DMS53 (cell line): ENCODE measurements at regions not wholly inside any gene's neighbourhood (a gene's known extent, or its start where the extent isn't known, plus 50 kb on each side); places are given as distances from the start of the nearest gene placed in this dataset.

ENCODE experiments used
- DNase-seq: peaks from one replicate; lab custom pipeline; 2025; lab: John Stamatoyannopoulos, UW

DNA sequence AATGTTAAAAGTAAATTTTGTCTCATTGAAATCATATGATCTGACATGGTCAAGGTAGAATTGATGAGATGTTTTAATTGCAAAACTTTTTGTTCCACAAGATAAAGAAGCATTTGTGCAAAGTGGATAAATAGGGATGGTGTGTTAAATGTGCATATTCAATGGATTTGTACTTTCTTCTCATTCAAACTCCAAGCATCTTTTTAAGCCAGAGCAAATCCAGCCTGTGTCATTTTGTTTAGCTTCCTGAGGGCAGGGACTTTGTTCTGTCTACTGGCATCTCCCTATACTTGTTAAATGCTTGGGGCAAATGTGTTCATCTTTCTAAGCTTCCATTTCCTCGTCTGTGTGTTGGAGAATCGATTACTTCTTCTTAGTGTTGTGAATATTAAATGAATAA lies 200.3 kb downstream of the SLIT2 start:
- no peak for DNase-seq

DNA sequence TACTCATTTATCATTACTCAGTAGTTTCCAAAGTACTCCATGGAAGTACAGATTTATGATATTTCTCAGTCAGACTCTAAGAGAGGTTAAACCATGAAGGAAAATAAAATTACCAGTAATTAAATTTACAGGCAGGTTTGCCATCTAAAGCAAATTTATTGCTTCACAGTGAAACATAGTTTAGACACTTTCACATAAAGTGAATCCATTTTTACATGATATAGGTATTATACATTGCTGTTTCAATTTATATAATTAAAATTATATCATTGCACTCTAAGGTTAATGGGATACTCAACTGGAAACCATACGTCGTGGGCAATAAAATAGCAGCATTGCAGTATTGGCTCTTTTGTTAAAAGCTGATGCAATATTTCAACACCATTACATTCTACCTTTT lies 202.8 kb downstream of the SLIT2 start:
- no peak for DNase-seq

DNA sequence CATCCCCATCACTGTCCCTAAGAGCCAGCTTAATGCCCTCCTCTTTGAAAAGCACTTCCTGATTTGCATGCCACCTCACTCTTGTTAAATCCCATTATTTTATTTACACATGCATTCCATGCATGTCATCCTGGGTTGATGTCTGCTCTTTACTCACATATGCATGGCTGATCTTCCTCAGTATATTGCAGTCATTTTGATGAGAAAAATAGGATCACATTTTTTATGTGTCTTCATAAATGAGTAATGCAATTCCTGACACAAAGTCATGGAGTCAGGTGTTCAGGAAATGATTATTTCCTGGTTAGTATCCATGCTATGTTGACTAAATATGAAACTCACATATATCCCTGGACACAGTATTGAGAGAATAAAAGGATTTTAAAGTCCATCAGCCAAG lies 204.7 kb downstream of the SLIT2 start:
- peak; percentile 60 for DNase-seq

DNA sequence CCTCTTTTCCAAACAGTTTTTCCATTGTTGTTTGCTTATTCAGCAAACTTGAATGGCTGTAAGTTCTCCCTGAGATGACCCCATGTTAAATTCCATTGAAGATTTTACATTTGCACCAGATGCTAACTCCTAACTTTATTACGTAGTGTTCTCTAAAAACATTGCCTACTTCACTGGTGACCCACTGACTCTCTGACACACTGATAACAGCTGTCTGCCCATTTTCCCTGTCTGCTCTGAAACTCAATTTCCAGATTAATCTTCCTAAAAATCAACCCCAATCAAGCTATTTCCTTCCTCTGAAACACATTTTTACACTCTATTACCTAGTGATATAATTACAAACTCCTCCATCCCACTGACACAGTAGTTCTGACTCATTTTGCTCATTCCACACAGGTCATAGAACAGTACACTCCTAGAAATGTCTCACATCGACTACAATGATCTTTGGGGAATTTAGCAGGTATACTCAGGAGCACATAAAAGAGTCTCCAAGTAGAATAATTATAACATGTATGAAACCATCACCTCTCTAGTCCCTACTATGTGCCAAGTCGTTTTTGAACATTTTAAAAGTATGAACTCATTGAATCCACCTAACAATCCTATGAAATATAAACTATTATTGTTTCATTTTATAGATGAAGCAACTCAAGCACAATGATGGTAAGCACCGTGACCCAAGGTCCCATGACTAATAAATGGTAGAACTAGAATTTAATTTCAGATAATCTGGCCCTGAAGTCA lies 210.9 kb downstream of the SLIT2 start:
- no peak for DNase-seq

DNA sequence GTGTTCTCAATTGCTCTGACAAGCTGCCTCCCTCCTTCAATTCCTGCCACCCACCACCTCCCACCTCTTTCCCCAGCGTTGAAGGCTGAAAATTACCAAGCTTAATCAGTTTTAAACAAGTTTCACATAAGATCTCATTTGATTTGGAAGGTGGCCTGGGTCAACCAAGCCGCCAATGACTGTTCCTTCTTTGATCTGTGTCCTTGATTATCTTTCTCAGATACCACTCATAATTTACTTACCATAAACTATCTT lies 211.4 kb downstream of the SLIT2 start:
- DNase-seq: no peak

DNA sequence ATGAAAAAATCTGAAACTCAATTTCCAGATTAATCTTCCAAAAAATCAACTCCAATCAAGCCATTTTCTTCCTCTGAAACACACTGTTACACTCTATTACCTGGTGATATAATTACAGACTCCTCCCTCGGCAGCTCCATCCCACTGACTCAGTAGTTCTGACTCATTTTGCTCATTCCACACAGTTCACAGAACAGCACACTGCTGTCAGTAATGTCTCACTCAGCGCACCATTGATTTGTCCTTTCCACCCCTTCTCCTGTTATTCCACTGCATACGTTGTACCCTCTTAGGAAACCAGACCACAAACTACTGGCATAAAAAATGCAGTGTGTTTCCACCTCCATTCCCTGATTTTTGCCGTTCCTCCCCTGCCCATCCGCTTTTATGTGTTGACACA lies 212.7 kb downstream of the SLIT2 start:
- DNase-seq: no peak

DNA sequence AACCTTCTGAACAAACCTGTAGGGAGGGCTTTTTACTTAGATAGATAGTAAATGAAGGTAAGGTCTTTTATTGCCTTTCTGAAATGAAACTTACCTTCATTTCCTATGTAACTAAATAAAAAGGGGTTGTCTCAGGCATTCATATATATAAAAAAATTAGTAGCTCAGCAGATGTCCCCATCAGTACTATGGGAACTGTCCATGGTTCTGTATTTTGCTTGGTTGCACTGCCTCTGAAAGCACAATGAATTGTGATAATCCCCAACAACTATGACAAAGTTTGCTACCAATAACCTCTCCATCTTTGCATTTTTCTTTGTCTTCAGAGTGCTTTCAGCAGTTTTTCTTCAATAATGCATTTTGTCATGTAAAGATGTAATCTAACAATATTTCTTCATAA lies 222.4 kb downstream of the SLIT2 start:
- peak; percentile 9 for DNase-seq

DNA sequence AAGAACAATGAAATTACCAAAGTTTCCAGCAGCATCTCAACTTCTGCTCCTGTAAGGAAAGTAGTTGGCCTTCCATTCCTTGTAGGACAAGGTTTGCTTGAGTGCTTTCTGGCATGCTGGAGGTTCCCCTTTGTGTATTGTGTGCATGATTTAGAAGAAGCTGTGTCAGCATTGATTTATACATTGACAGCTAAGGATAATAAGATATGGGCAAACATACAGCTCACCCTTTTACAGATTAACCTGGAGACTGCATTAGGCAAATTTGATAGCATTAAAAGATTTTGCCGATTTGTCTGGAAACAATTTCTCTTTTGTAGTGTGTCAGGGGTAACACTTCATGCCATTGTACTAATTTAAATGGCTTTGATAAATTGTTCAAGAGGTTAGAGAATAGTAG lies 221.8 kb upstream of the PACRGL start:
- no peak for DNase-seq

DNA sequence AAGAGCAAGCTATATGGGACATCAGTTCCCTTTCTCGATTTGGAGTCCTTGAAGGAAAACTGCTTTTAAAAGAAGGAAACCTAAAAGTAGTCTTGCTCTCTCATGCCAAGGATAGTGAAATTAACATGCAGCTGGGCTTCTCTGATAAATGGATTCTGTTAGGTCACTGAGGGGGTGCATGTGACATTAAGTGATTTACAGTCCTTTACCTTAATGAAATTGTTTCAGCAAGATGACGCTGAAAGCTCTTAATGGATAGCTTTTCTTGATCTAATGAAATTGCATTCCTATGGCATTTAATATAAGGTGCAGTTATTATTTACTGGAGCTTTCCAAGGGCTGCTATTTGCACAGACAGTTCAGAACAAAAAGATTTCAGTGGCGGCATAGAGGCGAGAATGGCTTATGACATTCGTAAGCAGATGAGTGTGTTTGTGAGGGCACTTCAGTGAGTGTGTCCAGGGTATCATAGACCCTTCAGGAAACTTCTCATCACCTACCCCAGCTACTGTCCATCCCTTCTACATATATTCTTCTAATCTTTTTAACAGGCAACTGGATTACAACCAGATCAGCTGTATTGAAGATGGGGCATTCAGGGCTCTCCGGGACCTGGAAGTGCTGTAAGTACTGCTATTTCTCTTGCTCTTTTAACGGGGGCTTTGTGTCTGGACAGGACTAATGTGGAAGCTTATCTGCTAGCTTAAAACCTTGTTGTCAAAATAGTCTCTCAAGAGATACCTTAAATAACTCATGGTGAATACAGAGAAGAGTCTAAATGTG lies 219.9 kb upstream of the PACRGL start:
- DNase-seq: no peak

DNA sequence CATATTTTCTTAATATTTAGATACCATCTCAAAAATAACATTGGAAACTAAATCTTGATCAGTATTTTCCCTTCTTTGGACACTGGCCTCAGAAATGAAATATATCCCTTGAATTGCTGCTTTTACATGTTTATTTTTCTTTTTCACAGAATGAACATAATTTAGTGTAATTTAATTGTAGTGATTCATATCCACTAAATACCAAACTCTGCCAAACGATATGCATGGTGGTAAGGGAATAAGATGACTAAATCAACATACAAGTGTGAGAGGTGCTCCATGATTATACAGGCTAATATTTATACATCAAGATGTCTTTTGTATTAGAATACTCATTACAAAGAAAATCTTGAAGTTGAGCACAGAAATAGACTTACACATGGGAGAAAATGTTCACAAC lies 216.8 kb upstream of the PACRGL start:
- no peak for DNase-seq

DNA sequence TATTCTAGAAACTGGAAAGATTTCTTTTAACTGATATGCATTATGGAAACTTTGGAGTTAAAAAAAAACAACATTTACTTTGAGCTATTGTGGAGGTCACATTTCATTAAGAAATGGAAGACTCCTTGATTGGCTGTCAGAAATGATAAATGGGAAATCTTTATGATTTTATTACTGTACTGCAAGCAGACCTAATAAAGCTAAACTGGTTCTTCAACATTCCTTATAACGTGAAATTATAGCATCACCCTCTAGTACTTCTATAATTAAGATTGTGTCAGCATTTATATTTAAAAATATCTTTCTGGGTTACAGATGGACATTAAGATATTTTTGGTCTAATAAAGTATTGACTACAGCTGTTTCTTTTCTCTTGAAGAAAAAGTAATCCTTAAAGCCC lies 213.8 kb upstream of the PACRGL start:
- DNase-seq: peak; percentile 10

DNA sequence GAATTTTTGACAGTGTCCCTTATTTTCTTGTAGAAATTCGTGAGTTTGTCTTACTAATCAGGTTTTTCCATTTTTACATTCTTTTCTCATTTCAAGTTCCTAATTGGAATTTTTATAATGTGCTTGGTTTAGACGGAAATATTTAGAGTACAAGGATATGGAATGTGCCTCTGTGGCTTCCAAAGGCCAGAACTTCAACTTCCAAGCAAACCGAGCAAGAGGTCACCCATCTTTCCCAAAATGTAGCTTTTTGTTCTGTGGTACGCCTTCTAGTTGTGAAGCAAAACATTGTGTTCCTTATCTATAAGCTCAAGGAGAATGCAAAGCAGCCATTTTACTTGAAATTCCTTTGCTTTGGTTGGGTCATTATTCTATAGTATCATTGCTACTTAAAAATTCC lies 212.8 kb upstream of the PACRGL start:
- DNase-seq: no peak

DNA sequence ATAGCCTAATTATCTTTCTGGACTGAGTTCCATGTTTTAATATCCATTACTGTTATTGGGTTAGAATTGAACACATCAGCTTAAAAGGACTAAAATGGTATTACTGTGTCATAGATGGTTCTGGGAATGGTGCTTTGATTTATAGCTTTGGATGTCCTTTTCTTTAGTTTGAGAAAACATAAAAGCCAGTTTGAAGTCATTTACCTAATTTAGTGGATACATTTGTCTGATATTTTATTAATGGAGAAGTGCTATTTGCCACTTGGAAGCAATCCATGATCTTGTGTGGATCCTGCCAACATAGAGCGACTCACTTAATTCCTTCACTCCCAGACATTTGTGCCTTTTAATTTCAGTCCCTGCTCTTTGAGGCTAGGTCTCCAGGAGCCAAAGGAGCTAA lies 212.4 kb upstream of the PACRGL start:
- no peak for DNase-seq

DNA sequence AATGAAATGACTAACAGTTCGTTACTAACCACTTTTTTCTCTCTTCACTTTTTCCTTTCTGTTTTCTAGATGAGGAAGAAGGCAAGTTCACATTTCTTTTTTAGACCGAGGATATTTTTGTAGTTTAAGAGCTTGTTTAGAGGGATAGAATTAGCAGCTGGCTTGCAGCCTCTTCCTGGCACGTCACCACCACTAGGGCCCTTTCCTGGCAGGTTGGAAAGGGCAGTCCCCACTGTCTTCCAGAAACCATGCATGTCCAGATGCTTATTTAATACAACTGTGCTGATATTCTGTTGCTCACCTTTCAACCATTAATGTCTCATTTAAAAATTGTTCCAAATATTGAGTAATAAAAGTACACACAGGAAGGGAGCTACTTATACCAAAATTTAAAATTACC lies 209.5 kb upstream of the PACRGL start:
- no peak for DNase-seq

DNA sequence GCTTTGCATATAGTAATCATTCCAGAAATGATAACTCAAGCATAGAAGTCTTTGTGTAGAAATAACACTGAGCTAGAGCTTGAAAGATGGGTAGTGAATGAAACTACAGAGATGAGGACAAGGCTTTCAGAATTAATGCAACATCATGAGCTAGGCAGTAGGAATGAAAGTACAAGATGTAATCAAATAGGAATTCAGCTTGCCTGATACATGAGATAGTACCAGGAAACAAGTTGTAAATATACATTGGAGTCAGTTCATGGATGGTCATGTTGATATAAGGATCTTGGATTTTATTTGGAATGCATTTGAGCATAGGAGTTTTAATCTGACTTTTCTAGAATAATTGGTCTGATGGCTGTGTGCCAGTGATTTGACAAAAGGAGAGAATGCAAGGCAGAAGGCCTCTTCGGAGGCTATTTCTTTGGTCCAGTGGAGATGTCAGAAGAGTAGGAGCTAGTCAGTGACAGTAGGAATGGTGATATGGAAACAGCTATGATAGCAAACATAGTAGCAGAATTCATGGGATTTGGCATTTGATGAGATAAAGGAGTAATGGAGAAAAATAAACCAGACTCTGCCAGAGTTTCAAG lies 206.4 kb upstream of the PACRGL start:
- DNase-seq: peak; percentile 20

DNA sequence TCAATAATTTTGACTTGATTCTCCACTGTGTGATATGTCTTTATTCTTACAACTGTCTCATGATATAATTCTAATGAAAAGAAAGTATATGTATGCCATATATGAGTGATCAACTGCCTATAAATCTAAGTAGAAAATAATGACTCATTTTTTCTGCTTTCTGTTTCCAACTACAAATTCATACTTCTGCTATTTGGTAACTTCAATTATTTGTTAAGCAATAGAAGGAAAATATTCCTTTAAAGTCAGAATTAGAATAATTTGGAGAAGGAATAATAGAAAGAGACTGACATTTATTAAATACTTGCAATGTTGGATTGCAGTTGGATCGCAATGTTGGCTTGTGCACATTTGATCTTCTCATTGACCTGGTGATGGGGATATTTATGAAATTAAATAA lies 204.2 kb upstream of the PACRGL start:
- no peak for DNase-seq

DNA sequence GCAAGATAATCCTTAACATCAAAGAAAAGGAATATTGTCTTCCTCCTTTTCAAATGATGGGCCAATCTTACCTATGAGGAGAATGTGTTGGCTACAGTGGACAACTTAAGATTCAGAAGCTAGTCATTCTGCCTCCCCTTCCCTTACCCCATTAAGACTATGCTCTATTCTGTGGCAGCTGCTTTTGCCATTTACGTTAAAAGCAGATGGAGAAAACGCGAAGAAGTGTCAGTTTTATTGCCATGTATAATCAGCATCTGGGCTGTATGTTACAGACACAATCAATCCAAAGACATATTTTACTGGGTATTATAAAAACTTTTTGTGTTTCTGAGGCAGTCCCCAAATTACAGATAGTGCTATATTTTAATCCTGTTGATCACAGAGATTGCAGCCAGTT lies 196.1 kb upstream of the PACRGL start:
- DNase-seq: no peak

DNA sequence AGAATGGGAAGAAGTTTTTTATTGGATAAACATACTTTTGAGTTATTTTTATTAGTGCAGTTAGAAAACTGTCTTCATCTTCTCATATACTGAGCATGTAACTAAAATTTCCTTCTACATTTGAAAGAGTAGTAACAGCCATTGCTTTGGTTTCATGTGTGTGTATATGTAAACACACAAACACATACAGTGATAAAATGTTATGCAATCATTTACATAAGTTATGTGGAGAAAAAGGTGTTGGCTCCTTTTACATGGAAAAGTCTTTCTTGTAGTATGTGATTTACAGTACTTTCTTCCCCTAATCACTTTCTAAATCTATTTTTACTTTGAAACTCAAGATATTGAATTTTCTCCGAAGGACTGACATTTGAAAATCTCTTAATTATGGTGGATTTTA lies 194.3 kb upstream of the PACRGL start:
- no peak for DNase-seq

DNA sequence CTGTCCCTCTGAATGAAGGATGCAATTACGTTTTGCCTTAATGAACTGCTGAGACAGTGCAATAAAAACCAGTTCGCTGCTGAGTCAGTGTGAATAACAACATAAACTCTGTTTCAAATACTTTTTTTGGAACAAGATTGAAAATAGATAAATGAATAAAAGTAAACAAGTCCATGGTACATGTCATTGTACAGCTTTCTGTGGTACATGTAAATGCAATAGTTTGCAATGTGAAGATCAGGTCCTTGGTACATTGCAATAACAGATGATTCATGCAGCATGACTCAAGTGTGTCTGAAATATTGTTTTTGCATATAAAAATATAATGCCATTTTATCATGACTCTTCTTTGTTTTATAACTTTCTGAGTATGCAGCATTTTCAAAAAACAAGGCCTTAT lies 193.4 kb upstream of the PACRGL start:
- peak; percentile 19 for DNase-seq

DNA sequence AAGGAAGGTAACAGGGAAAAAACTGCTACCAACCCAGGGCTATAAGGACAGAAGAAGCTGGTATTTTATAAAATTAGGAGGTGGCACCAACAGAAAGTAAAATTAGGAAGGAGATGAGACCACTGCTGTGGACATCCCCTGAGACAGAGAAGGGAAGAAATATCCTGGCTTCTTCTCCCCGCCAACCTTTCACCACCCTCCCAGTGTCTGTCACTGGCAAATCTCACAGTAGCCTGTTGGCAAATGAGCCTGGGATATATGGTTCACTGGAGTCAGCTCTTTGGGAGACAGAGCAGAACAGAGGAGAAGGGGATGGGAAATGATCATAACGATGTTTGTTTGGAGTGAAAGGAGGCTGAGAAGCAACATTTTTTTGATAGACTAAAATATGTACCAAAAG lies 190.9 kb upstream of the PACRGL start:
- DNase-seq: no peak

DNA sequence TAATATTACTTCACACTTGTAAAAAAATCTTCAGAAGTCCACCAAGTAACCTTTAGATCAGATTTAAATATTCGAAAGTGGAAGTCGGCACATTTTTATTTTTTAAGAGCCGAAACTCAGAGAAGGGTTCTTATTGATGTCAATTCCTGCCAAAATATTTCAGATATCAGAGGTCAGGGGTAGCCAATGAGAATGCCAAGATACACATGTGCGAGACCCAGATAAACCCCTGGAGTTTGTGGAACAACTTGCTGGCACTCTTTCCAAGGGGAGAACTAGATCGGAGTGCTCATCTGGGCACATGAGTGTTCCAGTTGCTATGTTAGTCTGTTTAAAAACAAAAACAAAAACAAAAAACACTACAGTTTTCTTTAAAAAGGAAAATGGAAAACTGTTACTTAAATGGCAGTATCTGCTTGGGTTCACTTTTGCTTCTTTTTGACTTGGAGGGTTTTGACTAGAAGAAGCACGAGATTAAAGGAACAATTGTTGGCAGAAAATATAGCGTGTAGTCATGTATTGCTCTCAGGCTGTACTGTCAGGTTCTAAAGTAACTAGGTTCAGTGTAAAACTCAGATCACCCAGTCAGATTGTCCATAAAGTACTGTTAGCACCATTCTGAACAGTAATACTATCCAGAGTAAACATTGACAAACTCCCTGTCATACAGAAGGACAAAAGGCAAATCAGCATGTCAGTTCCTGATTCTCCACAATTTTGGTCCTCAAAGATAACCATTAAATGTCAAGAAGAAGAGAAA lies 188.0 kb upstream of the PACRGL start:
- DNase-seq: peak; percentile 95

DNA sequence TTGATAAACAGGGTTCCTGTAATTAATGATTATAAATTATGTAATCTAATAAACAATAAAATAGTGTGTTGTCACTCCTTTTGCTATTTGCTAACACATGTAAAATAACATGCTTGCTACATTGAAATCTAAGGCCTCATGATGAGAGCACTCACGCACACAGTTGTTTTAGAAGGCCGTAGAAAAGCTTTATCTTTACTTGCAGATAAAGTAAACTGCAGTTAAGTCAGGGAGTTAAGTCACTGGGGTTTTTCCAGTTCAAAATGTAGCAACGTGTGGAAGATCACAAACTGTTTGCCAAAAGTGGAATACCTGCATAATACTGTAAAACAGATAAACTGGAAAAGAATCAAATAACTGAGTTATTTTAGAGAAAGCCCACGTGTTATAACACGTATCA lies 187.3 kb upstream of the PACRGL start:
- peak; percentile 29 for DNase-seq

DNA sequence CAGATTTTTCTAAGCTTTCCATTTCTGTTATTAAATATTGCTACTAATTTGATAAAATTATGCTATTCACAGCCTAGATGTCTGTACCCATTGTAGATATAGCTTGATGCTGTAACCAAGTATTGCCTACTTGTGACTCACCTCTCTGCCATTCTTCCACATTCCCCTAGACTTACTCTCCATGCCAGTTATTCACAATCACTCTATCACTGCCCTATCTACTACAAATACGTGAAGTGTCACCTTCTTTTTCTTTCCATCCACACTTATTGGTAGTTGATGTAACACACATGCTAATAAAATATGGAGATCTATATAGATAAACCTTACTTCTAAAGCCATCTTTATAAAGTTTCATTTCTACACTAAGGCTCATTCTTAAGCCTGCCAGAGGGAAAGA lies 179.4 kb upstream of the PACRGL start:
- no peak for DNase-seq
